K562 (cell line): ENCODE measurements at regions not wholly inside any gene's neighbourhood (a gene's known extent, or its start where the extent isn't known, plus 50 kb on each side); places are given as distances from the start of the nearest gene placed in this dataset.

ENCODE experiments used
- ATF1 ChIP-seq, 2 experiments: fragments of 450-650 bp in 1 of 2; IDR thresholded peaks; 2 replicates each; pipeline ENCODE4 v1.6.1; 2016; ENCODE audit warnings: missing compliant biosample characterization in 1 of 2, missing genetic modification characterization in 1 of 2
- CBFA2T3 ChIP-seq: fragments of 450-650 bp; IDR thresholded peaks from 2 replicates; pipeline ENCODE4 v1.6.1; 2017
- CBX2 ChIP-seq: fragments of 200-600 bp; sonication (generic); IDR thresholded peaks from one replicate; pipeline ENCODE4 v1.6.1; 2012; ENCODE audit warnings: mild to moderate bottlenecking, low read length, inconsistent platforms; ENCODE audit not compliant: insufficient read depth, poor library complexity, severe bottlenecking
- CHD4 ChIP-seq: fragments of 200-600 bp; sonication (generic); IDR thresholded peaks from 3 replicates; pipeline ENCODE4 v1.6.1; 2012; ENCODE audit warnings: low read depth, mild to moderate bottlenecking, mixed read lengths, low read length, inconsistent platforms; ENCODE audit not compliant: insufficient read depth, insufficient replicate concordance, poor library complexity, severe bottlenecking
- KLF1 ChIP-seq: fragments of 450-650 bp; IDR thresholded peaks from 2 replicates; pipeline ENCODE4 v1.6.1; 2016; ENCODE audit warnings: missing genetic modification characterization, missing compliant biosample characterization
- MCM7 ChIP-seq, 2 experiments: fragments of 450-650 bp; IDR thresholded peaks; 2 replicates each; pipeline ENCODE4 v1.6.1; 2016 to 2018
- RBFOX2 ChIP-seq: fragments of 200-400 bp; formaldehyde crosslinking; IDR thresholded peaks from 2 replicates; pipeline ENCODE4 v1.6.1; 2017; ENCODE audit warnings: low read depth, mild to moderate bottlenecking, low read length, moderate library complexity
- SMARCA4 ChIP-seq: fragments of 450-650 bp; IDR thresholded peaks from 2 replicates; pipeline ENCODE4 v1.6.1; 2016
- WHSC1 ChIP-seq: IDR thresholded peaks from one replicate; pipeline ENCODE4 v1.6.1; 2012; ENCODE audit warnings: low read length, control low read depth, inconsistent platforms
- ZNF24 ChIP-seq: fragments of 450-650 bp; IDR thresholded peaks from 2 replicates; pipeline ENCODE4 v1.6.1; 2016
- TF ChIP-seq, protein P1 (sequence below): fragments of 250-450 bp; sonication (Bioruptor Pico); IDR thresholded peaks from 2 replicates; pipeline ENCODE4 v1.5.1; 2021; ENCODE audit warnings: mild to moderate bottlenecking
- TF ChIP-seq, protein P2 (sequence below), 3 experiments: IDR thresholded peaks in 2 of 3; conservative IDR thresholded peaks in 1 of 3; 2 replicates each; pipeline ENCODE4 v1.5.1; 2011 to 2012; ENCODE audit warnings: low read length in 3 of 3, mild to moderate bottlenecking in 3 of 3, control low read depth in 2 of 3, improper control_type of control experiment in 1 of 3, inconsistent platforms in 1 of 3, low read depth in 1 of 3, mixed read lengths in 1 of 3, moderate library complexity in 1 of 3; ENCODE audit not compliant: insufficient read depth in 2 of 3
- TF ChIP-seq, protein P3 (sequence below): fragments of 250-450 bp; sonication (Bioruptor Pico); IDR thresholded peaks from 2 replicates; pipeline ENCODE4 v1.5.0; 2020; ENCODE audit warnings: mild to moderate bottlenecking, borderline replicate concordance
- TF ChIP-seq, protein P4 (sequence below): fragments of 250-450 bp; sonication (Bioruptor Pico); IDR thresholded peaks from 2 replicates; pipeline ENCODE4 v1.5.0; 2021; ENCODE audit warnings: mild to moderate bottlenecking, borderline replicate concordance

DNA sequence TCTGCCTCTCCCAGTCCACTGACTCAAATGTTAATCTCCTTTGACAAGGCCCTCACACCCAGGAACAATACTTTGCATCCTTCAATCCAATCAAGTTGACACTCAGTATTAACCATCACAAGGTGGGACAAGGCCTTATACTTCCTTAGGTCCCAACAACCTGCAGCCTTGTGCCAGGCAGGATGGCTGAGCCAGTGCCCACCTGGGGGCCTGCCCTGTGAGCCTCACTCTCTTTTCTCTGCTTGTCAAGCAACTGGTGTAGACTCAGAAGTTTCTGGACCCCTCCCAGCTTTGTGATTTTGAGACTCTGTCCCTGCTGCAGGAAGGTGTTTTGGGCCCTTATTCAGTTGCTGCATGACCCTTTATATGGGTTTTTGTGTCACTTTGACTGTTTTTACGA is 310.0 kb upstream of the C1orf174 start (continued):
- TF ChIP-seq, protein P1, sequence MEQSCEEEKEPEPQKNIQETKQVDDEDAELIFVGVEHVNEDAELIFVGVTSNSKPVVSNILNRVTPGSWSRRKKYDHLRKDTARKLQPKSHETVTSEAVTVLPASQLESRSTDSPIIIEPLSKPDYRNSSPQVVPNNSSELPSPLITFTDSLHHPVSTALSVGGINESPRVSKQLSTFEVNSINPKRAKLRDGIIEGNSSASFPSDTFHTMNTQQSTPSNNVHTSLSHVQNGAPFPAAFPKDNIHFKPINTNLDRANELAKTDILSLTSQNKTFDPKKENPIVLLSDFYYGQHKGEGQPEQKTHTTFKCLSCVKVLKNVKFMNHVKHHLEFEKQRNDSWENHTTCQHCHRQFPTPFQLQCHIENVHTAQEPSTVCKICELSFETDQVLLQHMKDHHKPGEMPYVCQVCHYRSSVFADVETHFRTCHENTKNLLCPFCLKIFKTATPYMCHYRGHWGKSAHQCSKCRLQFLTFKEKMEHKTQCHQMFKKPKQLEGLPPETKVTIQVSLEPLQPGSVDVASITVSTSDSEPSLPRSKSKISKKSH = no peak
- TF ChIP-seq CBX2 = no peak
- no peak for TF ChIP-seq CBFA2T3
- no peak for TF ChIP-seq RBFOX2
- TF ChIP-seq, protein P2, sequence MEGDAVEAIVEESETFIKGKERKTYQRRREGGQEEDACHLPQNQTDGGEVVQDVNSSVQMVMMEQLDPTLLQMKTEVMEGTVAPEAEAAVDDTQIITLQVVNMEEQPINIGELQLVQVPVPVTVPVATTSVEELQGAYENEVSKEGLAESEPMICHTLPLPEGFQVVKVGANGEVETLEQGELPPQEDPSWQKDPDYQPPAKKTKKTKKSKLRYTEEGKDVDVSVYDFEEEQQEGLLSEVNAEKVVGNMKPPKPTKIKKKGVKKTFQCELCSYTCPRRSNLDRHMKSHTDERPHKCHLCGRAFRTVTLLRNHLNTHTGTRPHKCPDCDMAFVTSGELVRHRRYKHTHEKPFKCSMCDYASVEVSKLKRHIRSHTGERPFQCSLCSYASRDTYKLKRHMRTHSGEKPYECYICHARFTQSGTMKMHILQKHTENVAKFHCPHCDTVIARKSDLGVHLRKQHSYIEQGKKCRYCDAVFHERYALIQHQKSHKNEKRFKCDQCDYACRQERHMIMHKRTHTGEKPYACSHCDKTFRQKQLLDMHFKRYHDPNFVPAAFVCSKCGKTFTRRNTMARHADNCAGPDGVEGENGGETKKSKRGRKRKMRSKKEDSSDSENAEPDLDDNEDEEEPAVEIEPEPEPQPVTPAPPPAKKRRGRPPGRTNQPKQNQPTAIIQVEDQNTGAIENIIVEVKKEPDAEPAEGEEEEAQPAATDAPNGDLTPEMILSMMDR (IDR thresholded peaks at IDR 0.05 in 2 of 3, conservative IDR thresholded peaks at IDR 0.05 in 1 of 3; ENCODE audit: insufficient read depth in 2 of 3, low read depth in 1 of 3, low read length in 3 of 3) = no peak
- TF ChIP-seq, protein P3, sequence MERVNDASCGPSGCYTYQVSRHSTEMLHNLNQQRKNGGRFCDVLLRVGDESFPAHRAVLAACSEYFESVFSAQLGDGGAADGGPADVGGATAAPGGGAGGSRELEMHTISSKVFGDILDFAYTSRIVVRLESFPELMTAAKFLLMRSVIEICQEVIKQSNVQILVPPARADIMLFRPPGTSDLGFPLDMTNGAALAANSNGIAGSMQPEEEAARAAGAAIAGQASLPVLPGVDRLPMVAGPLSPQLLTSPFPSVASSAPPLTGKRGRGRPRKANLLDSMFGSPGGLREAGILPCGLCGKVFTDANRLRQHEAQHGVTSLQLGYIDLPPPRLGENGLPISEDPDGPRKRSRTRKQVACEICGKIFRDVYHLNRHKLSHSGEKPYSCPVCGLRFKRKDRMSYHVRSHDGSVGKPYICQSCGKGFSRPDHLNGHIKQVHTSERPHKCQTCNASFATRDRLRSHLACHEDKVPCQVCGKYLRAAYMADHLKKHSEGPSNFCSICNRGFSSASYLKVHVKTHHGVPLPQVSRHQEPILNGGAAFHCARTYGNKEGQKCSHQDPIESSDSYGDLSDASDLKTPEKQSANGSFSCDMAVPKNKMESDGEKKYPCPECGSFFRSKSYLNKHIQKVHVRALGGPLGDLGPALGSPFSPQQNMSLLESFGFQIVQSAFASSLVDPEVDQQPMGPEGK (CRISPR knock-in tag) = no peak
- TF ChIP-seq SMARCA4 = no peak
- no peak for TF ChIP-seq ZNF24
- no peak for TF ChIP-seq WHSC1
- TF ChIP-seq CHD4 = no peak
- TF ChIP-seq, protein P4, sequence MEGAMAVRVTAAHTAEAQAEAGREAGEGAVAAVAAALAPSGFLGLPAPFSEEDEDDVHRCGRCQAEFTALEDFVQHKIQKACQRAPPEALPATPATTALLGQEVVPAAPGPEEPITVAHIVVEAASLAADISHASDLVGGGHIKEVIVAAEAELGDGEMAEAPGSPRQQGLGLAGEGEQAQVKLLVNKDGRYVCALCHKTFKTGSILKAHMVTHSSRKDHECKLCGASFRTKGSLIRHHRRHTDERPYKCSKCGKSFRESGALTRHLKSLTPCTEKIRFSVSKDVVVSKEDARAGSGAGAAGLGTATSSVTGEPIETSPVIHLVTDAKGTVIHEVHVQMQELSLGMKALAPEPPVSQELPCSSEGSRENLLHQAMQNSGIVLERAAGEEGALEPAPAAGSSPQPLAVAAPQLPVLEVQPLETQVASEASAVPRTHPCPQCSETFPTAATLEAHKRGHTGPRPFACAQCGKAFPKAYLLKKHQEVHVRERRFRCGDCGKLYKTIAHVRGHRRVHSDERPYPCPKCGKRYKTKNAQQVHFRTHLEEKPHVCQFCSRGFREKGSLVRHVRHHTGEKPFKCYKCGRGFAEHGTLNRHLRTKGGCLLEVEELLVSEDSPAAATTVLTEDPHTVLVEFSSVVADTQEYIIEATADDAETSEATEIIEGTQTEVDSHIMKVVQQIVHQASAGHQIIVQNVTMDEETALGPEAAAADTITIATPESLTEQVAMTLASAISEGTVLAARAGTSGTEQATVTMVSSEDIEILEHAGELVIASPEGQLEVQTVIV = no peak
- no peak for TF ChIP-seq ATF1 (CRISPR knock-in tag; IDR thresholded peaks at IDR 0.05)
- TF ChIP-seq ATF1 (tag; IDR thresholded peaks at IDR 0.05) = no peak
- TF ChIP-seq MCM7 (IDR thresholded peaks at IDR 0.05) = no peak
- no peak for TF ChIP-seq KLF1 (tag)
